CD8-positive, alpha-beta memory T cell (primary cell): ENCODE measurements at regions not wholly inside any gene's neighbourhood (a gene's known extent, or its start where the extent isn't known, plus 50 kb on each side); places are given as distances from the start of the nearest gene placed in this dataset.

Experiments
- CTCF ChIA-PET: fragments of 350-600 bp; sonication (Branson Sonifier 250); formaldehyde crosslinking; loops from one replicate; lab custom pipeline; 2021; ENCODE audit warnings: antibody characterized with exemption; lab: Charles Lee
- POLR2A ChIA-PET: fragments of 350-600 bp; sonication (Branson Sonifier 250); formaldehyde crosslinking; loops from one replicate; lab custom pipeline; 2021; ENCODE audit warnings: antibody characterized with exemption; lab: Charles Lee
- DNase-seq, 5 donors: peaks; one replicate each; pipeline versions ENCODE4 v3.0.0 to v3.0.0-alpha.2; 2020 to 2022; ENCODE audit warnings: mixed read lengths in 1 of 5
- H3K27ac ChIP-seq: one replicate; pipeline ENCODE4 v1.7.0; 2013; ENCODE audit warnings: low read depth, mild to moderate bottlenecking, low read length, moderate library complexity
- H3K27me3 ChIP-seq: 2 replicates; pipeline ENCODE4 v1.7.0; 2013; ENCODE audit warnings: low read length, mild to moderate bottlenecking; ENCODE audit not compliant: insufficient read depth, poor library complexity, severe bottlenecking
- H3K36me3 ChIP-seq: 2 replicates; pipeline ENCODE4 v1.7.0; 2013; ENCODE audit warnings: mild to moderate bottlenecking, low read length, moderate library complexity; ENCODE audit not compliant: insufficient read depth
- H3K4me1 ChIP-seq: 2 replicates; pipeline ENCODE4 v1.7.0; 2013; ENCODE audit warnings: mild to moderate bottlenecking, low read length, moderate library complexity; ENCODE audit not compliant: insufficient read depth
- H3K4me3 ChIP-seq: 2 replicates; pipeline ENCODE4 v1.7.0; 2013; ENCODE audit warnings: mild to moderate bottlenecking, low read length
- H3K9me3 ChIP-seq: 2 replicates; pipeline ENCODE4 v1.7.0; 2013; ENCODE audit warnings: mild to moderate bottlenecking, low read length
- H3K27ac Mint-ChIP-seq, 8 donors: one replicate each; pipeline ENCODE4 v1.8.0; 2020 to 2021; ENCODE audit warnings: mixed read lengths in 8 of 8, mild to moderate bottlenecking in 6 of 8, inconsistent platforms in 3 of 8, moderate library complexity in 3 of 8
- H3K27me3 Mint-ChIP-seq, 2 donors: one replicate each; pipeline ENCODE4 v1.8.0; 2020 to 2021; ENCODE audit warnings: mixed read lengths in 2 of 2, mild to moderate bottlenecking in 1 of 2, moderate library complexity in 1 of 2
- H3K36me3 Mint-ChIP-seq, 3 donors: one replicate each; pipeline ENCODE4 v1.8.0; 2020 to 2021; ENCODE audit warnings: mixed read lengths in 3 of 3, inconsistent platforms in 1 of 3, mild to moderate bottlenecking in 1 of 3
- H3K4me1 Mint-ChIP-seq, 3 donors: one replicate each; pipeline ENCODE4 v1.8.0; 2020 to 2021; ENCODE audit warnings: mixed read lengths in 3 of 3, inconsistent platforms in 1 of 3, mild to moderate bottlenecking in 1 of 3
- H3K4me3 Mint-ChIP-seq, 7 donors: one replicate each; pipeline ENCODE4 v1.8.0; 2020 to 2021; ENCODE audit warnings: mixed read lengths in 7 of 7, mild to moderate bottlenecking in 6 of 7, moderate library complexity in 4 of 7, inconsistent platforms in 2 of 7
- H3K9me3 Mint-ChIP-seq, 5 donors: one replicate each; pipeline ENCODE4 v1.8.0; 2020 to 2022; ENCODE audit warnings: mixed read lengths in 5 of 5, mild to moderate bottlenecking in 3 of 5, moderate library complexity in 2 of 5, inconsistent platforms in 1 of 5

GRCh38 chr1:29448456-29449235, 212.3 kb downstream of the PTPRU start:
- no peaks in the 10 kb centered on the region for H3K36me3 ChIP-seq
- H3K9me3 ChIP-seq: no peaks in the 10 kb centered on the region
- no peaks in the 10 kb centered on the region for H3K4me1 ChIP-seq
- H3K27me3 Mint-ChIP-seq: peaks cover 3 to 27% of the 10 kb centered on the region in 2 donors
- DNase-seq: no peak
- no peaks in the 10 kb centered on the region for H3K27me3 ChIP-seq
- ChIA-PET POLR2A (no interaction called here), CTCF (no interaction called here)
- no peaks in the 10 kb centered on the region for H3K36me3 Mint-ChIP-seq
- H3K4me1 Mint-ChIP-seq: no peaks in the 10 kb centered on the region
- H3K9me3 Mint-ChIP-seq: no peaks in the 10 kb centered on the region
- H3K4me3 ChIP-seq: no peak overlapping the region
- H3K4me3 Mint-ChIP-seq: no peak overlapping the region
- H3K27ac Mint-ChIP-seq: no peak overlapping the region
- no peak overlapping the region for H3K27ac ChIP-seq

- H3K4me3 Mint-ChIP-seq: no peak overlapping the region
- ChIA-PET POLR2A (no interaction called here), CTCF (no interaction called here)
- no peaks in the 10 kb centered on the region for H3K4me1 ChIP-seq
- no peaks in the 10 kb centered on the region for H3K36me3 Mint-ChIP-seq
- no peaks in the 10 kb centered on the region for H3K4me1 Mint-ChIP-seq
- no peaks in the 10 kb centered on the region for H3K36me3 ChIP-seq
- peaks cover 3 to 19% of the 10 kb centered on the region in 2 donors for H3K27me3 Mint-ChIP-seq
- H3K27me3 ChIP-seq: no peaks in the 10 kb centered on the region
- no peak overlapping the region for H3K27ac ChIP-seq
- no peaks in the 10 kb centered on the region for H3K9me3 ChIP-seq
- no peak for DNase-seq
- no peak overlapping the region for H3K27ac Mint-ChIP-seq
- no peak overlapping the region for H3K4me3 ChIP-seq
- no peaks in the 10 kb centered on the region for H3K9me3 Mint-ChIP-seq
Observed at GRCh38 chr1:29447368-29447767, 211.0 kb downstream of the PTPRU start.

- ChIA-PET CTCF (no interaction called here), POLR2A (no interaction called here)
- H3K4me1 Mint-ChIP-seq: no peaks in the 10 kb centered on the region
- H3K27me3 Mint-ChIP-seq: peaks cover 3 to 27% of the 10 kb centered on the region in 2 donors
- Histone ChIP-seq H3K27me3 (no peaks in the 10 kb centered on the region), H3K27ac (no peak overlapping the region), H3K4me3 (no peak overlapping the region), H3K4me1 (no peaks in the 10 kb centered on the region), H3K9me3 (no peaks in the 10 kb centered on the region), H3K36me3 (no peaks in the 10 kb centered on the region)
- no peaks in the 10 kb centered on the region for H3K9me3 Mint-ChIP-seq
- DNase-seq: no peak
- no peaks in the 10 kb centered on the region for H3K36me3 Mint-ChIP-seq
- no peak overlapping the region for H3K27ac Mint-ChIP-seq
- H3K4me3 Mint-ChIP-seq: no peak overlapping the region
Observed at GRCh38 chr1:29444782-29445729, 208.7 kb downstream of the PTPRU start.

- DNase-seq: no peak
- Histone ChIP-seq H3K9me3 (no peaks in the 10 kb centered on the region), H3K27ac (no peak overlapping the region), H3K36me3 (no peaks in the 10 kb centered on the region), H3K27me3 (peaks cover 4% of the 10 kb centered on the region), H3K4me1 (no peaks in the 10 kb centered on the region), H3K4me3 (no peak overlapping the region)
- Mint-ChIP-seq H3K27me3 (peaks cover 3 to 35% of the 10 kb centered on the region in 2 donors), H3K36me3 (no peaks in the 10 kb centered on the region), H3K9me3 (no peaks in the 10 kb centered on the region), H3K4me3 (no peak overlapping the region), H3K27ac (no peak overlapping the region), H3K4me1 (no peaks in the 10 kb centered on the region)
- ChIA-PET CTCF (no interaction called here), POLR2A (no interaction called here)
Observed at GRCh38 chr1:29444081-29444715, 207.9 kb downstream of the PTPRU start.

GRCh38 chr1:29441916-29442668, 205.8 kb downstream of the PTPRU start:
- Histone ChIP-seq H3K4me1 (no peaks in the 10 kb centered on the region), H3K9me3 (no peaks in the 10 kb centered on the region), H3K27me3 (peaks cover 4% of the 10 kb centered on the region), H3K36me3 (no peaks in the 10 kb centered on the region), H3K4me3 (no peak overlapping the region), H3K27ac (no peak overlapping the region)
- CTCF ChIA-PET: no interaction called here
- Mint-ChIP-seq H3K27ac (peak overlapping the region in 1 of 8 donors; percentile 59), H3K4me3 (no peak overlapping the region), H3K27me3 (peaks cover 1 to 48% of the 10 kb centered on the region in 2 donors), H3K9me3 (no peaks in the 10 kb centered on the region), H3K4me1 (no peaks in the 10 kb centered on the region), H3K36me3 (no peaks in the 10 kb centered on the region)
- DNase-seq: no peak
- POLR2A ChIA-PET: no interaction called here

- Mint-ChIP-seq H3K4me3 (no peak overlapping the region), H3K36me3 (no peaks in the 10 kb centered on the region), H3K4me1 (no peaks in the 10 kb centered on the region), H3K9me3 (no peaks in the 10 kb centered on the region), H3K27me3 (peaks cover 0 to 47% of the 10 kb centered on the region in 2 donors), H3K27ac (no peak overlapping the region)
- Histone ChIP-seq H3K27ac (no peak overlapping the region), H3K9me3 (no peaks in the 10 kb centered on the region), H3K4me3 (no peak overlapping the region), H3K36me3 (no peaks in the 10 kb centered on the region), H3K27me3 (peaks cover 4% of the 10 kb centered on the region), H3K4me1 (no peaks in the 10 kb centered on the region)
- ChIA-PET CTCF (no interaction called here), POLR2A (no interaction called here)
- no peak for DNase-seq
Observed at GRCh38 chr1:29439615-29440014, 203.3 kb downstream of the PTPRU start.

- H3K4me3 Mint-ChIP-seq: no peak overlapping the region
- H3K36me3 ChIP-seq: no peaks in the 10 kb centered on the region
- peaks cover 4% of the 10 kb centered on the region for H3K27me3 ChIP-seq
- H3K27ac Mint-ChIP-seq: no peak overlapping the region
- no peak overlapping the region for H3K4me3 ChIP-seq
- CTCF ChIA-PET: no interaction called here
- H3K4me1 ChIP-seq: no peaks in the 10 kb centered on the region
- DNase-seq: no peak
- H3K27me3 Mint-ChIP-seq: peaks cover 0 to 46% of the 10 kb centered on the region in 2 donors
- no peaks in the 10 kb centered on the region for H3K9me3 Mint-ChIP-seq
- H3K36me3 Mint-ChIP-seq: no peaks in the 10 kb centered on the region
- no peaks in the 10 kb centered on the region for H3K4me1 Mint-ChIP-seq
- POLR2A ChIA-PET: no interaction called here
- H3K27ac ChIP-seq: no peak overlapping the region
- H3K9me3 ChIP-seq: no peaks in the 10 kb centered on the region
Observed at GRCh38 chr1:29438991-29439390, 202.7 kb downstream of the PTPRU start.
